ENCODE measurements at regions not wholly inside any gene's neighbourhood (a gene's known extent, or its start where the extent isn't known, plus 50 kb on each side); places are given as distances from the start of the nearest gene placed in this dataset.
A peak's percentile ranks its signal among the peaks of the same experiment; 100 is the strongest.

DNA sequence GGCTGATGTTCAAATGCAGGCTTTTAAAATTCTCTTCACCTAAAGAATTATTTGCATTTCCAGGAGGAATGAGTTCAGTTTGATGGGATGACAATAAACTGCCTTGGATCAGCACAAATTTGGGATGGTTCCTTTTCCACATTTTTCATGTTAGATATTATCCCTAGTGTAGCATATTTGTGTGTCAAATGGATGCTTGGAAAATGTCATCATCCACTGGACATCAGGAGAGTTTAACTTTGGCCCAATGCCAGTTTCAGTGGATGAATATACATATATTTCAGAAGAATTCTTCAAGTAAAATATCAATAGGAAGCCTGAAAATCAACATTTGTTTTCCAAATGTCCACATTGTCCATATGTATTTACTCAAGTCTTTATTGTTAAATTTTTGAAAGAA is 116.5 kb upstream of the COL24A1 start:
- ChIA-PET CTCF (interaction anchor here (1.2 kb wide), 1 partner anchor 13 kb away, joined by 5 read pairs; no protein-coding TSS in a partner anchor), POLR2A (no interaction called here)
- H3K4me3 ChIP-seq (ENCODE audit: control insufficient read depth in 1 of 7, extremely low read depth in 1 of 7, insufficient read depth in 4 of 7, low read depth in 2 of 7, low read length in 6 of 7) = no peak overlapping the region
- no peaks in the 10 kb centered on the region for H3K9me3 ChIP-seq (ENCODE audit: control extremely low read depth in 1 of 5, control insufficient read depth in 4 of 5, insufficient read depth in 2 of 5, low read depth in 1 of 5, low read length in 4 of 5)
- no peak overlapping the region for H3K27ac ChIP-seq (ENCODE audit: insufficient read depth in 1 of 2, low read depth in 1 of 2, low read length in 2 of 2, poor library complexity in 1 of 2, severe bottlenecking in 2 of 2)
- no peaks in the 10 kb centered on the region for H3K36me3 ChIP-seq (ENCODE audit: control insufficient read depth in 4 of 4, insufficient read depth in 4 of 4, low read length in 3 of 4)
- no peaks in the 10 kb centered on the region for H3K4me1 ChIP-seq (ENCODE audit: control extremely low read depth in 1 of 4, control insufficient read depth in 4 of 4, insufficient read depth in 4 of 4, low read length in 3 of 4)
- no peak for DNase-seq
- H3K27me3 ChIP-seq (replicated peaks in 2 of 5; ENCODE audit: control insufficient read depth in 4 of 5, insufficient read depth in 5 of 5, low read length in 4 of 5) = no peaks in the 10 kb centered on the region

GRCh38 chr1:86272083-86272482 is 115.5 kb upstream of the COL24A1 start:
- Histone ChIP-seq H3K27ac (ENCODE audit: insufficient read depth in 1 of 2, low read depth in 1 of 2, low read length in 2 of 2, poor library complexity in 1 of 2, severe bottlenecking in 2 of 2) (no peak overlapping the region), H3K4me1 (ENCODE audit: control extremely low read depth in 1 of 4, control insufficient read depth in 4 of 4, insufficient read depth in 4 of 4, low read length in 3 of 4) (no peaks in the 10 kb centered on the region), H3K27me3 (replicated peaks in 2 of 5; ENCODE audit: control insufficient read depth in 4 of 5, insufficient read depth in 5 of 5, low read length in 4 of 5) (no peaks in the 10 kb centered on the region), H3K36me3 (ENCODE audit: control insufficient read depth in 4 of 4, insufficient read depth in 4 of 4, low read length in 3 of 4) (no peaks in the 10 kb centered on the region), H3K4me3 (ENCODE audit: control insufficient read depth in 1 of 7, extremely low read depth in 1 of 7, insufficient read depth in 4 of 7, low read depth in 2 of 7, low read length in 6 of 7) (no peak overlapping the region), H3K9me3 (ENCODE audit: control extremely low read depth in 1 of 5, control insufficient read depth in 4 of 5, insufficient read depth in 2 of 5, low read depth in 1 of 5, low read length in 4 of 5) (no peaks in the 10 kb centered on the region)
- WGBS (ENCODE audit: insufficient coverage) = no CpG with 5 or more reads among the region's 3 CpGs
- POLR2A ChIA-PET = no interaction called here
- no peak for DNase-seq
- CTCF ChIA-PET = interaction anchor here (1.0 kb wide), 1 partner anchor 61 kb away, joined by 3 read pairs; no protein-coding TSS in a partner anchor

DNA sequence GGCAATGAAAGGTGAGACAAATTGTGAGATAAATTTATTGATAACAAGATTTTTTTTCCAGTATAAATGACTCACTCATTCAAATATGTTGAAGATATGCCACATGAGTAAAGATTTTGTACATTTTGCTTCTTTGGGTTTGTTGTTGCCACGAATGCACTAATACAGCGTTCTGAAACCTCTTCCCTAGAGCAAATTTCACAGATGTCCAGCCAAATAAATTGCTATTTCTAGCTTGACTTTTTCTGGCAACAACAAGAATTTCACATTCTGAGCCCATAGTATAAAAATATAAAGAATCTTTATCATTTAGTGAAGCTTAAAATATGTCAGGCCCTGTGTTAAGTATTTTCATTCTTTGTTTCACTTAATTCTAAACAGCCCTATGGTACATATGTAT is 114.5 kb upstream of the COL24A1 start:
- CTCF ChIA-PET = interaction anchor here (1.0 kb wide), 1 partner anchor 60 kb away, joined by 3 read pairs; no protein-coding TSS in a partner anchor
- Histone ChIP-seq H3K27me3 (replicated peaks in 2 of 5; ENCODE audit: control insufficient read depth in 4 of 5, insufficient read depth in 5 of 5, low read length in 4 of 5) (no peaks in the 10 kb centered on the region), H3K27ac (ENCODE audit: insufficient read depth in 1 of 2, low read depth in 1 of 2, low read length in 2 of 2, poor library complexity in 1 of 2, severe bottlenecking in 2 of 2) (no peak overlapping the region), H3K4me1 (ENCODE audit: control extremely low read depth in 1 of 4, control insufficient read depth in 4 of 4, insufficient read depth in 4 of 4, low read length in 3 of 4) (no peaks in the 10 kb centered on the region), H3K9me3 (ENCODE audit: control extremely low read depth in 1 of 5, control insufficient read depth in 4 of 5, insufficient read depth in 2 of 5, low read depth in 1 of 5, low read length in 4 of 5) (no peaks in the 10 kb centered on the region), H3K4me3 (ENCODE audit: control insufficient read depth in 1 of 7, extremely low read depth in 1 of 7, insufficient read depth in 4 of 7, low read depth in 2 of 7, low read length in 6 of 7) (no peak overlapping the region), H3K36me3 (ENCODE audit: control insufficient read depth in 4 of 4, insufficient read depth in 4 of 4, low read length in 3 of 4) (no peaks in the 10 kb centered on the region)
- no CpG with 5 or more reads among the region's 2 CpGs for WGBS (ENCODE audit: insufficient coverage)
- POLR2A ChIA-PET = no interaction called here
- DNase-seq = no peak

GRCh38 chr1:86263101-86263500 is 106.5 kb upstream of the COL24A1 start:
- POLR2A ChIA-PET = interaction anchor here (0.5 kb wide), 1 partner anchor 34 kb away, joined by 4 read pairs; no protein-coding TSS in a partner anchor
- WGBS (ENCODE audit: insufficient coverage) = 98% methylated on average over 5 of the region's 5 CpGs
- CTCF ChIA-PET = no interaction called here

DNA sequence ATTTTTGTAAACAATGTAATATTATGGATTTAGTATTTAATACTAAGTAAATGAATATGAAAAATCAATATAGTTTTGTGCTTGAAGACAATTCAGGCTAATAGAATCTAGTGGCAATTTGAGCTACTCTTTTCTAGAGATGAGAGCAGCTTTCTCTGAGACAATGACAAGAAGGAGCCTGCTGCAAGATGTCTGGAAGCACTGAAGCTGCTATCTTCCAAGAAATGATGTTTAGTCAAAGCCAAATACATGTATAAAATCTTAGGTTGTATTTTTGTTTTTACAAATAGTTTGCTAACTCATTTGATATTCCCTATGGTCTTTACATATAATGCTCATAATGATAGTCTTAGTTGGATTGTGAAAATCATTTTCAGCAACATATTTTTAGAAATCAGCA is 103.9 kb upstream of the COL24A1 start:
- ChIA-PET CTCF (no interaction called here), POLR2A (no interaction called here)
- H3K4me1 ChIP-seq (ENCODE audit: control extremely low read depth in 1 of 4, control insufficient read depth in 4 of 4, insufficient read depth in 4 of 4, low read length in 3 of 4) = peaks cover 0 to 6% (median 2%) of the 10 kb centered on the region in 4 experiments
- H3K4me3 ChIP-seq (ENCODE audit: control insufficient read depth in 1 of 7, extremely low read depth in 1 of 7, insufficient read depth in 4 of 7, low read depth in 2 of 7, low read length in 6 of 7) = no peak overlapping the region
- no peaks in the 10 kb centered on the region for H3K36me3 ChIP-seq (ENCODE audit: control insufficient read depth in 4 of 4, insufficient read depth in 4 of 4, low read length in 3 of 4)
- no peak for DNase-seq
- no peak overlapping the region for H3K27ac ChIP-seq (ENCODE audit: insufficient read depth in 1 of 2, low read depth in 1 of 2, low read length in 2 of 2, poor library complexity in 1 of 2, severe bottlenecking in 2 of 2)
- no peaks in the 10 kb centered on the region for H3K27me3 ChIP-seq (replicated peaks in 2 of 5; ENCODE audit: control insufficient read depth in 4 of 5, insufficient read depth in 5 of 5, low read length in 4 of 5)
- H3K9me3 ChIP-seq (ENCODE audit: control extremely low read depth in 1 of 5, control insufficient read depth in 4 of 5, insufficient read depth in 2 of 5, low read depth in 1 of 5, low read length in 4 of 5) = no peaks in the 10 kb centered on the region

More at GRCh38 chr1:86263101-86263500, 106.5 kb upstream of the COL24A1 start:
- Histone ChIP-seq H3K4me1 (ENCODE audit: control extremely low read depth in 1 of 4, control insufficient read depth in 4 of 4, insufficient read depth in 4 of 4, low read length in 3 of 4) (peaks cover 0 to 6% (median 2%) of the 10 kb centered on the region in 4 experiments), H3K4me3 (ENCODE audit: control insufficient read depth in 1 of 7, extremely low read depth in 1 of 7, insufficient read depth in 4 of 7, low read depth in 2 of 7, low read length in 6 of 7) (no peak overlapping the region), H3K36me3 (ENCODE audit: control insufficient read depth in 4 of 4, insufficient read depth in 4 of 4, low read length in 3 of 4) (no peaks in the 10 kb centered on the region), H3K27me3 (replicated peaks in 2 of 5; ENCODE audit: control insufficient read depth in 4 of 5, insufficient read depth in 5 of 5, low read length in 4 of 5) (no peaks in the 10 kb centered on the region), H3K27ac (ENCODE audit: insufficient read depth in 1 of 2, low read depth in 1 of 2, low read length in 2 of 2, poor library complexity in 1 of 2, severe bottlenecking in 2 of 2) (no peak overlapping the region), H3K9me3 (ENCODE audit: control extremely low read depth in 1 of 5, control insufficient read depth in 4 of 5, insufficient read depth in 2 of 5, low read depth in 1 of 5, low read length in 4 of 5) (no peaks in the 10 kb centered on the region)
- no peak for DNase-seq

DNA sequence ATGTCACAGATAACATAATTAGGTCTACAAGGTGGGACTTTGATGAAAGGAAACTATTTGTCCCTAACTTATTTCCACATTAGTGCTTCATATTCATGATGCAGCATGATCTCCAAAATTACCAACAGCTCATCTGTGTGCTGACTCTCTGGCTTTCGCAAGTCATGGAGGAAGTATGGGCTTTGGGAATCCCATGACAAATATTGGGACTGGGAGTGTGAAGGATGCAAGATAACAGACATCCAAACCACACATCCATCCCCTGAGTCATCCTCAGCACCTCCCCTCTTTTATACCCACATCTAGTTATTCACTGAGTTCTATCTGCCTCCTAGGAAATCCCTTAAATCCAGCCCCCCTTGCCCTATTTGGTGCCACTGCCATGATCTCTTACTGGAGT is 102.8 kb upstream of the COL24A1 start:
- H3K27ac ChIP-seq (ENCODE audit: insufficient read depth in 1 of 2, low read depth in 1 of 2, low read length in 2 of 2, poor library complexity in 1 of 2, severe bottlenecking in 2 of 2) = no peak overlapping the region
- no peaks in the 10 kb centered on the region for H3K36me3 ChIP-seq (ENCODE audit: control insufficient read depth in 4 of 4, insufficient read depth in 4 of 4, low read length in 3 of 4)
- peak; percentile 48 to 80 (median 73) for DNase-seq
- peaks cover 0 to 6% (median 2%) of the 10 kb centered on the region in 4 experiments for H3K4me1 ChIP-seq (ENCODE audit: control extremely low read depth in 1 of 4, control insufficient read depth in 4 of 4, insufficient read depth in 4 of 4, low read length in 3 of 4)
- no peak overlapping the region for H3K4me3 ChIP-seq (ENCODE audit: control insufficient read depth in 1 of 7, extremely low read depth in 1 of 7, insufficient read depth in 4 of 7, low read depth in 2 of 7, low read length in 6 of 7)
- POLR2A ChIA-PET = no interaction called here
- H3K9me3 ChIP-seq (ENCODE audit: control extremely low read depth in 1 of 5, control insufficient read depth in 4 of 5, insufficient read depth in 2 of 5, low read depth in 1 of 5, low read length in 4 of 5) = no peaks in the 10 kb centered on the region
- no CpG with 5 or more reads among the region's 1 CpG for WGBS (ENCODE audit: insufficient coverage)
- no peaks in the 10 kb centered on the region for H3K27me3 ChIP-seq (replicated peaks in 2 of 5; ENCODE audit: control insufficient read depth in 4 of 5, insufficient read depth in 5 of 5, low read length in 4 of 5)
- CTCF ChIA-PET = no interaction called here

DNA sequence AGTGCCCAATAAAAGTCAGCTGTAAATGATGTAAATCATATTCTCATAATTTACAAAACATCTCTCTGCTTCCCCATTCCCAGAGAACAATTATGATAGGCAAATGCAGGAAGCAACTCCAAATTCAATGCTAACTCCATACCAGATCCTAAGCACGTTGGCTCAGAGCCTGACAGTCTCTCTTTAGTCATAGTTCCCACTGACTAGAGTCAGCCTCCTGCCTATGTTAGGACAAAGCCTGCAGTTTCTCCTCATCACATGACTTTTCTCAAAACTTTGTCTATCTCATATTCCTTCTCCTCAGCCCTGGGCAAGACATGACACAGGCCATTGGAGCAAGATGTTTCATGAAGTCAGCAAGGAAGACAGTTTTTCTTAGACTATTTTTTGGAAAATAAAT is 101.5 kb upstream of the COL24A1 start:
- ChIA-PET CTCF (interaction anchor here (1.5 to 1.7 kb wide), 2 partner anchors 12 to 17 kb away, joined by 3 read pairs; no protein-coding TSS in a partner anchor), POLR2A (no interaction called here)
- no peaks in the 10 kb centered on the region for H3K36me3 ChIP-seq (ENCODE audit: control insufficient read depth in 4 of 4, insufficient read depth in 4 of 4, low read length in 3 of 4)
- WGBS (ENCODE audit: insufficient coverage) = 100% methylated on average over 1 of the region's 1 CpG
- H3K4me3 ChIP-seq (ENCODE audit: control insufficient read depth in 1 of 7, extremely low read depth in 1 of 7, insufficient read depth in 4 of 7, low read depth in 2 of 7, low read length in 6 of 7) = no peak overlapping the region
- no peak for DNase-seq
- H3K9me3 ChIP-seq (ENCODE audit: control extremely low read depth in 1 of 5, control insufficient read depth in 4 of 5, insufficient read depth in 2 of 5, low read depth in 1 of 5, low read length in 4 of 5) = no peaks in the 10 kb centered on the region
- no peaks in the 10 kb centered on the region for H3K27me3 ChIP-seq (replicated peaks in 2 of 5; ENCODE audit: control insufficient read depth in 4 of 5, insufficient read depth in 5 of 5, low read length in 4 of 5)
- no peak overlapping the region for H3K27ac ChIP-seq (ENCODE audit: insufficient read depth in 1 of 2, low read depth in 1 of 2, low read length in 2 of 2, poor library complexity in 1 of 2, severe bottlenecking in 2 of 2)
- peaks cover 0 to 6% (median 2%) of the 10 kb centered on the region in 4 experiments for H3K4me1 ChIP-seq (ENCODE audit: control extremely low read depth in 1 of 4, control insufficient read depth in 4 of 4, insufficient read depth in 4 of 4, low read length in 3 of 4)

All from common myeloid progenitor, CD34-positive (primary cell).